Progenitor cell of endocrine pancreas (in vitro differentiated cells): ENCODE measurements at regions not wholly inside any gene's neighbourhood (a gene's known extent, or its start where the extent isn't known, plus 50 kb on each side); places are given as distances from the start of the nearest gene placed in this dataset.
"Not testable (repeated sequence)": the region's sequence is repeated elsewhere in the genome, so short reads cannot be mapped to it uniquely, and the experiment has no call there.

Experiments
- DNase-seq: peaks from one replicate; pipeline ENCODE4 v3.0.0; 2021; ENCODE audit warnings: low spot score; ENCODE audit not compliant: unreplicated experiment
- H3K27ac Mint-ChIP-seq: 2 replicates; pipeline ENCODE4 v1.8.0; 2021; ENCODE audit warnings: mild to moderate bottlenecking, moderate library complexity, mixed read lengths
- H3K27me3 Mint-ChIP-seq: 2 replicates; pipeline ENCODE4 v1.8.0; 2021; ENCODE audit warnings: mixed read lengths
- H3K36me3 Mint-ChIP-seq: 2 replicates; pipeline ENCODE4 v1.8.0; 2022; ENCODE audit warnings: mixed read lengths; ENCODE audit not compliant: insufficient read depth
- H3K4me1 Mint-ChIP-seq: 2 replicates; pipeline ENCODE4 v1.8.0; 2021; ENCODE audit warnings: low read depth, mixed read lengths
- H3K4me3 Mint-ChIP-seq: 2 replicates; pipeline ENCODE4 v1.8.0; 2021; ENCODE audit warnings: low read depth, mild to moderate bottlenecking, moderate library complexity, mixed read lengths
- H3K9me3 Mint-ChIP-seq: 2 replicates; pipeline ENCODE4 v1.8.0; 2021; ENCODE audit warnings: low read depth, mixed read lengths
- CTCF ChIP-seq: fragments of 200-600 bp; sonication (generic); IDR thresholded peaks from one replicate; pipeline ENCODE4 v1.5.0; 2021; ENCODE audit warnings: antibody characterized with exemption, mild to moderate bottlenecking; ENCODE audit not compliant: unreplicated experiment

GRCh38 chr4:57309658-57310057 lies 199.5 kb upstream of the IGFBP7 start:
- H3K36me3 Mint-ChIP-seq = no peaks in the 10 kb centered on the region
- no peak for TF ChIP-seq CTCF
- H3K27ac Mint-ChIP-seq = no peak overlapping the region
- DNase-seq = no peak
- no peaks in the 10 kb centered on the region for H3K4me1 Mint-ChIP-seq
- H3K27me3 Mint-ChIP-seq = peaks cover 3% of the 10 kb centered on the region
- no peak overlapping the region for H3K4me3 Mint-ChIP-seq
- no peaks in the 10 kb centered on the region for H3K9me3 Mint-ChIP-seq

- no peak overlapping the region for H3K4me3 Mint-ChIP-seq
- H3K4me1 Mint-ChIP-seq = no peaks in the 10 kb centered on the region
- H3K27ac Mint-ChIP-seq = no peak overlapping the region
- no peaks in the 10 kb centered on the region for H3K9me3 Mint-ChIP-seq
- TF ChIP-seq CTCF = no peak
- no peaks in the 10 kb centered on the region for H3K36me3 Mint-ChIP-seq
- peaks cover 3% of the 10 kb centered on the region for H3K27me3 Mint-ChIP-seq
- DNase-seq = no peak
These were observed 198.1 kb upstream of the IGFBP7 start for GRCh38 chr4:57308301-57308700.

- no peaks in the 10 kb centered on the region for H3K4me1 Mint-ChIP-seq
- no peak for DNase-seq
- peaks cover 7% of the 10 kb centered on the region for H3K27me3 Mint-ChIP-seq
- H3K9me3 Mint-ChIP-seq = no peaks in the 10 kb centered on the region
- no peak overlapping the region for H3K4me3 Mint-ChIP-seq
- no peaks in the 10 kb centered on the region for H3K36me3 Mint-ChIP-seq
- TF ChIP-seq CTCF = no peak
- H3K27ac Mint-ChIP-seq = no peak overlapping the region
These were observed 195.7 kb upstream of the IGFBP7 start for GRCh38 chr4:57305836-57306235.

GRCh38 chr4:57303012-57303751 lies 193.0 kb upstream of the IGFBP7 start:
- no peak overlapping the region for H3K27ac Mint-ChIP-seq
- no peaks in the 10 kb centered on the region for H3K4me1 Mint-ChIP-seq
- H3K36me3 Mint-ChIP-seq = no peaks in the 10 kb centered on the region
- no peak for DNase-seq
- peaks cover 10% of the 10 kb centered on the region for H3K27me3 Mint-ChIP-seq
- H3K9me3 Mint-ChIP-seq = no peaks in the 10 kb centered on the region
- TF ChIP-seq CTCF = no peak
- no peak overlapping the region for H3K4me3 Mint-ChIP-seq

- DNase-seq, H3K27ac Mint-ChIP-seq, H3K4me3 Mint-ChIP-seq, H3K9me3 Mint-ChIP-seq, H3K36me3 Mint-ChIP-seq, H3K4me1 Mint-ChIP-seq: not testable (repeated sequence)
- H3K27me3 Mint-ChIP-seq = peaks cover 11% of the 10 kb centered on the region
These were observed 190.1 kb upstream of the IGFBP7 start for GRCh38 chr4:57300300-57300699.

GRCh38 chr4:57291911-57292310 lies 181.7 kb upstream of the IGFBP7 start:
- Mint-ChIP-seq H3K4me3 (no peak overlapping the region), H3K9me3 (no peaks in the 10 kb centered on the region), H3K27ac (no peak overlapping the region), H3K27me3 (peaks cover 49% of the 10 kb centered on the region), H3K36me3 (no peaks in the 10 kb centered on the region), H3K4me1 (peaks cover 4% of the 10 kb centered on the region)
- no peak for DNase-seq
- no peak for TF ChIP-seq CTCF
